Sciatic nerve (tissue), 2 donors: ENCODE measurements at regions not wholly inside any gene's neighbourhood (a gene's known extent, or its start where the extent isn't known, plus 50 kb on each side); places are given as distances from the start of the nearest gene placed in this dataset.
A peak's percentile ranks its signal among the peaks of the same experiment; 100 is the strongest.
"Not testable (repeated sequence)": the region's sequence is repeated elsewhere in the genome, so short reads cannot be mapped to it uniquely, and the experiment has no call there.

Source experiments
- ATAC-seq: fragments of 200-7000 bp; cut with Tn5 transposase; one replicate; pipeline ENCODE4 v1.9.1; 2020; ENCODE audit warnings: mild to moderate bottlenecking, moderate library complexity
- DNase-seq: peaks from one replicate; pipeline ENCODE4 v3.0.0-alpha.2; 2020; ENCODE audit warnings: low spot score
- intact Hi-C: fragments of 100-400 bp; cut with DNase I; formaldehyde crosslinking; loops from one replicate; pipeline ENCODE4 v1.14.2; 2022
- donor health status: DM: no; HTN: no; CAD: no.
- donor health status: DM: no; HTN: no; CAD: no.

DNA sequence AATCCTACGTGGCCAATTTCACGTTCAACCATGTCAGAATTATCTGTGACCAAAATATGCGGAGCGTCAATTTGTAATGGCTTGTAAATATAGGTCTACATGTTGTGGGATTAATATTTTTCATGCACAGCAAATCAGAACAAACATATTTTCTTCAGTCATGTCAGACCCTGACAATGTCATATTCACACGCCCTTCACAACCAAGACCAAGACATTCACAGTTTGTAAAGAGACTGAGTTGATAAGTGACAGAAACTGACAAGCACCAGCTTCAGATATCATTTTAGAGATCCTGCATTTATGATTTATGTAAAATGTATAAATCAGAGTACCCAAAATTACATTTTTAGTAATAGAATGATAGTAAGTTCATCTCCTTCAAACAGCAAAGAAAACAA lies 57.3 kb upstream of the NOVA1 start:
- no peak for ATAC-seq
- DNase-seq: no peak
- intact Hi-C loops: no loop called here

DNA sequence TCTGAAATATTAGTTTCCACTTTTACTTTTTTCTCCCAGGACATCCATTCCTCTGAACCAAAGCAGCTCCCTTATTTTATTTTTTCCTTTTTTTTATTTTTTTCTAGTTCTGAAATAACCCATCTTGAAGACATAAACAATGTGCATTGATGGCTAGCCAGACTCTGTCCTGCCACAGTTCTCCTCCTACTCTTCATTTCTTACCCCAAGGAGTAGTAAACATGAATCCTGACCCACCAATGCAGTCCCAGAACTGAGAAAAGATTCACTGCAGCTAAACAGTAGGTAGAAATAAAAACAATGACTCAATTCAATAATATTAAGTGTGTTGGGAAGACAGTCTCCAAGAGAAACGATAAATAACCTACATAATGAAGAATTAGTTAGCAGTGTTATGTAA lies 65.7 kb upstream of the NOVA1 start:
- ATAC-seq (no peak), DNase-seq (no peak)
- intact Hi-C loops: no loop called here

DNA sequence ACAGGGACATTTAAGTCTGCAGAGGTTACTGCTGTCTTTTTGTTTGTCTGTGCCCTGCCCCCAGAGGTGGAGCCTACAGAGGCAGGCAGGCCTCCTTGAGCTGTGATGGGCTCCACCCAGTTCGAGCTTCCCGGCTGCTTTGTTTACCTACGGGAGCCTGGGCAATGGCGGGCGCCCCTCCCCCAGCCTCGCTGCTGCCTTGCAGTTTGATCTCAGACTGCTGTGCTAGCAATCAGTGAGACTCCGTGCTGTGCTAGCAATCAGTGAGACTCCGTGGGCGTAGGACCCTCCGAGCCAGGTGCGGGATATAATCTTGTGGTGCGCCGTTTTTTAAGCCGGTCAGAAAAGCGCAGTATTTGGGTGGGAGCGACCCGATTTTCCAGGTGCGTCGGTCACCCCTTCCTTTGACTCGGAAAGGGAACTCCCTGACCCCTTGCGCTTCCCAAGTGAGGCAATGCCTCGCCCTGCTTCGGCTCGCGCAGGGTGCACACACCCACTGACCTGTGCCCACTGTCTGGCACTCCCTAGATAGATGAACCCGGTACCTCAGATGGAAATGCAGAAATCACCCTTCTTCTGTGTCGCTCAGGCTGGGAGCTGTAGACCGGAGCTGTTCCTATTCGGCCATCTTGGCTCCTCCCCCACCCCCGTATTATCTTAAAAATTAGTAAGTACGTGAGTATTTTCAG lies 81.0 kb upstream of the NOVA1 start:
- DNase-seq, ATAC-seq, intact Hi-C loops: not testable (repeated sequence)

DNA sequence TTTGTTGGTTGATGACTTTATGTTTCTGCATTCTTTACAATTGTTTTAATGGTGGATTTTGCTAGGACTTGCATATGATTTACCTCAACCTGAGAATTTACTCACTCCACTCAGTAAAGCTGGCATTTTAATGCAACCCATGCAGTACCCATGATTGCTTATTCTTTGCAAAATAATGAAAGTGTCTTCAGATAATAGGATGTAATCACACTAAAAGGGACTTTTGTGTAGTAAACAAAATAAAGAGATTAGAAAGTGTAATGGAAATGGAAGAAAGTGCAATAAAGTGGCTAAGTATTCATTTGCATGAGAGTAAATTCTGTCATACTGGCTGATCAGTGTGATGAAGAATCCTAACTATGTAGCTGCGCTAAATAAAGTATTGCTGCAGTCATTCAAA lies 87.6 kb upstream of the NOVA1 start:
- ATAC-seq: no peak
- DNase-seq: no peak
- intact Hi-C loops: no loop called here

DNA sequence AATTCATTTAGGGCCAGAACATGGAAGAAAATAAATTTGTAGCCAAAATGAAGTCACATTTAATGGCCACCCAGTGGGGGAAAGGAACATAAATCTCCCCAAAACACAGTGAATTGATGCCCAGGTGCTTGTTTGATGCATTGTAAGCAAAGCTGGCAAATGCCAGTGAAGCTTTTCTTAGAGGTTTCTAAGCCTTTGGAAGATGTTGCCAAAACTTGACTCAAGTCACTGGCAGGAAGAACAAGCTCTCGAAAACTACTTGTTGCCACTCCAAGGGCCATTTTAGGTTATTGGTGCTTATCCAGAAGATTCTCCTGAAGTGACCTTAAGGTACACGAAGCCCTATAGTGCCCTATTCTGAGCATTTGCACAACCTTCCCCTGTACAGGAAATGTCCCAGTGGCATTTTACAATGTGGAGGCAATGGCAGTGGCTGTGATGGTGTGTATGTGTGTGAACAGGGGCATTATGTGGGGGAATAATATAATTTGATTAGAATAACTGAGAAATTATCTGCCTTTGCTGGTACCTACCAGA lies 89.5 kb upstream of the NOVA1 start:
- DNase-seq: no peak
- ATAC-seq: no peak
- intact Hi-C loops: no loop called here

DNA sequence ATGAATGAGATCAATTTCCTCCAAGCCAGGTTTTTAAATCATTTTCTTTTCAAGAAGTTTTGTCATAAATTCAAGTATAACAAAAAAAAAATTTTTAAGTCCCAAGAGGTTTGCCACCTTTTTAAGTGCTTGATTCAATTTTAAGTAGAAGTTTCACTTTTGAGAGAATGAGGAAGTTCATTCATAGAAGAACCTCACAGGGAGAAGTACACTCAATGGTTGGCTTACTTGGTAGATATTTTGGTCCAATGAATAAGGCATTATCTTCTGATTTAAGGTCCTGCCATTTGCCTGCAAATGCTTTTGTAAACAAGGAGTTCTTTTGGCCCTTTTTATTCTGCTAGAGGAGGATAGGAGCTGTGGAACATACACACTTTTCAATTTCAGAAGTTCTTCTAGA lies 96.7 kb upstream of the NOVA1 start:
- intact Hi-C loops: no loop called here
- DNase-seq: no peak
- ATAC-seq: peak; percentile 73

DNA sequence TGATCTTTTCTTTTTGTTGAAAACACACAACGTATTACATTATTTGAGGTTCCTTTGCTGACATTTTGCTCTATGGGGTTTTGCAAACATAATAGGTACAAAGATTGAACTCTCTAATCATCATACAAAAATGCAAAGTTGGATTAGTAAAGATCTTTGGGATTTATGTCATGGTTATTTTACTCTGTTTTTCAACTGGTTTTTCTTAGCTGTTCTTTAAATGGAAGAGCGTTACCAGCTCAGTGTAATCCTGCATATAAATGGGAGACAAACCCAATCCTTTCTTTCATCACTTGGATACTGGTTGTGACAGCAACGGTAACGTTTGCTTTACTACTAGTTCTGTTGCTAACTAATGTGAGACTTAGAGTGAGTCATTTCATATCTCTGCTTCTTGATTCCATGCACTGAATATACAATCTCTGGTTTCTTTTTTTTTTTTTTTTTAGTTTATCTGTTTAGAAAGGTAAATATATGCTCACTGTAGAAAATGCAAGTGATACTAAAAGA lies 104.9 kb upstream of the NOVA1 start:
- DNase-seq: no peak
- no peak for ATAC-seq
- intact Hi-C loops: no loop called here

DNA sequence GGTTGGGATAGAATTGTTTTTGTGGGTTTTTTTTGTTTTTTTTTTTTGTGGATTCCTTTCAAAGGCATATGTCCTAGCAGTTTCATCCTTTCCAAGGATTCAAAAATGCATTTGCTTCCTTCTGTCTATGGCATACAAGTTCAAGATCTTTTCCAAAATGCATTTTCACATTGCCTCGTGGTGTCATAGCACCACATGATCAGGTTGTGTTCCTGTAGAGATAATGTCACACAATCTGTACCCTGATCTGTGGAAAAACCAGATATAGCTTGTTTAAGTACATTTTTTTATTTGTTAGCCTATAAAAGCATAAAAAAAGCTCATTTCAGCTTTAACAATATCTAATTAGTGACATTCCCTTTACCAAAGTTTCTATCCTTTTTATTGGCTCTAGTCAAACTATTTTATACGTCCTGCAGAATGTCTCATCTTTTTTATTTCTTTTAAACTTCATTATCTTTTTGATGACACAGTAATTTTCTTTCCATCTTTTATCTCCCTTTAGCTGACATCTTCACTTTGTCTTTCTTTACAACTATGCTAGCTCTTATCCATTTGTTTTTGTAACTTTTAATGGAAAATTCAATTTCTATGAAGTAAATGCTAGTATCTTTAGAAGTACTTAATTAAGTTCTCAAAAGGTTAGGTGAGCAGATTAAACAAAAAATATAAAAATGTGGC lies 106.0 kb upstream of the NOVA1 start:
- intact Hi-C loops: no loop called here
- ATAC-seq: no peak
- DNase-seq: no peak

DNA sequence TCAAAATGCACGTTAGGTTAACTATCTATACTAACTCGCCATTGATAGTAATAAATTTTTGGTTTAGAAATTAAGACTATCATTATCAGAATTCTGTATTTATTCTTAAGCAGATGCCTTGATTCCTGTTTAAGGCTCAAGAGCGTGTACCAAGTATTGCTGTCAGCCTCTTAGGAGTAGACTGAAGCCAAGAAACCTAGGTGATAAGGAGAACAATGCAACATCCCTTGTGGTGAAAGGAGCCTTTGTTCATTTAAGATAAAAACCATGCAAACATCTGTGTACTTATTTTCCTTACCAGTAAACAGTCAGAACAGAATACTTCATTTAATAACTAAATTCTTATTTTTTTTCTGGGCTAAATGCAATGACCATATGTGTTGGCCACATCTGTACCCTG lies 109.4 kb upstream of the NOVA1 start:
- DNase-seq: no peak
- intact Hi-C loops: no loop called here
- ATAC-seq: no peak

DNA sequence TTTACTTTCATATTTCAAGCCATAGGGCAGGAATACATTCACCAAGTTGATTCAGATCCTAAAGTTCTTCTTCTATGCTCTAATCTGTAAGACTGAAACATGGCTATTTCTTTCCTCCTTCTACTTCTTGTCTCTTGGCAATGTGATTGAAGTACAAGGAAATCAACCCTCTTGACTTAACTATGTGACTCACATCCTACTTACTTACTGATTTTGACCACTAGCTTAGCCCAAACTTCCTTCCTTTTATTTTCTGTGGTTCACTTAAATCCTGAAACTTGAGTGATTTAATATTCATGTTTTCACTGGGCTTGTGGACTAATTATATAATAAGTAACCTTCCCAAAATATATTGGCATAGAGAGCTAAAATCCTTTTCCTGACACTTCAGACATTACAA lies 111.2 kb upstream of the NOVA1 start:
- no peak for ATAC-seq
- intact Hi-C loops: no loop called here

DNA sequence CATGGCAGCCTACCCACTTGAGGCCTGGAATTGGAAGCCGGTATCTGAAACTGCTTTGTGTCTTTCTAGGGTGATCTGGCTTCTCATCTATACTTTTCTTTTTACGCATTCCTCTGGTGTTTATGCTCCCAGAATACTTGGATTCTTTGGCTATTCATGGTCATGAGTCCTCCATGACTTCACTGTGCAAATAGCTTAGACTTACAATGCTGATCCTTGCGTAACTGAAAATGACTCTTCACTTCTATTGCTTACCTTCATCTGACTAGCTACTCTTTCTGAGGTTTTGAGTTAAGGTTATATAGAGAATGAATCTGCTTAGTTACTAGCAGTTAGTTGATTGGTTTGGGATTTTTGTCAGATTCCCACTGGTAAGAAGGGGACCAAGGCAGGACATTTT lies 121.7 kb upstream of the NOVA1 start:
- ATAC-seq: no peak
- intact Hi-C loops: no loop called here
- no peak for DNase-seq

More for the DNA sequence above, 111.2 kb upstream of the NOVA1 start:
- no peak for DNase-seq

DNA sequence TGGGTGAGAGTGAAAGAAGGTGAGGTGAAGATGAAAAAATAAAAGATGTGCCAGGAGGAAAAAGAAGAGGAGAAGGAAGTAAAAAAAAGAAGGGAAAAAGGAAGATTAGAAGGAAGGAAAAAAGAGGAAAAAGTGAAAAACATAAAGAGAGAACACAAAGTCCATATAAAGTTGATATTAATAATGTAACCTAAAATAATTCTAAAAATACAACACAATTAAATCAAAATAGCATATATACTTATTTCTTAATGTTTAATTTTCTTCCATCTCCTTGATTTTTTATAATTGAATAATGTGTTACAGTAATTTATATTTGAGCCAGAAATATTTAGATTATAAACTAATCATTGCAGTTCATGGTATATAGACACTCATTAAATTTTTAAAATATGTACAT lies 124.4 kb upstream of the NOVA1 start:
- intact Hi-C loops: no loop called here
- ATAC-seq: no peak
- no peak for DNase-seq

DNA sequence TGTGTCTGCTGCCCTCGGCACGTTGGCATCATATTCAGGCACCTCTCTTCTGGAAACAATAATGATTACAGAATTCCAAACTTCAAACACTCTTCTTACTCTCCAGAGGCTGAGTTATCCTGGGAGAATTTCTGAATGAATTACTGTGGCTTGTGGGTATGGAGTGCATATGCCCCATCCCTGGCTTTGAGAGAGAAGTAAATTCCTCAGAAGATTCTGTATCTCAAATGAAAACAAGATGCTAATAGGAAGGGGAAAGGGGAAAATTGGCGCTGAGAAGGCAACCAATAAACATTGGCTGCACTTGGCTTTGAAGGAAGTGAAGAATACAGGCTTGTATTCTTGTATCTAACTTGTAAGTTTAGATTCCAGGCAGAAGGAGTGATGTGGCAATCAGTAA lies 132.0 kb upstream of the NOVA1 start:
- intact Hi-C loops: no loop called here

DNA sequence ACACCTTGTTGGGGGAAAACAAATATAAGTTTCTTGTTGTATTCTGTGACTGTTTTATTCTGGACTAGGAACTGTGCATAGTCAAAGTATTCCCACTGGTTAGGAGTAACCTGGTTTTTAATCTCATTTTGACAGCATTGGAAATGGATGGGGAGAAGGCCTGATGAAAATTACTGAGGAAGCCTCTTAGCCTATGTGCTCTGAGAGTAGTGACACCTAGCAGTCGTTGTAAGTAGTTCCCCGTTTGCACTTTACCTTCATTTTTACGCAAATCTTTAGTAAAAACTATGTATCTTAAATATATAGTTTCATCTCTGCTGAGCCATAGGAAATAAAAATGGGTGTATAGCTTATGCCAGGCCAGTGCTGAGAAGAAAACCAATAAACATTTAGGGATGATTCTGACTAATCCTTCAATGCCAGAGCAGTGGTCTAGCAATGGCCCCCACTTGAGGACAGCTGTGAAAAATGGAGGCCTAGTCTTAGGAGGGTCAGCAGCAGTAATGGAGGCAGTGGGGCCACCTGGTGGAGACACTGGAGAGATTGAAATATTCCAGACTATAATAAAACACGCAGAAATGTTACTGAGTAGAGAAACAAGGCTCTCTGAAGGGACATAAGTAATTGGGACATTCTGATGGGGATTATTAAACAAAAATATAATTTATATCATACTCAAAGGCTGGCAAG lies 133.2 kb upstream of the NOVA1 start:
- DNase-seq (no peak), ATAC-seq (no peak)
- intact Hi-C loops: no loop called here

More for the DNA sequence above, 132.0 kb upstream of the NOVA1 start:
- DNase-seq (no peak), ATAC-seq (no peak)

DNA sequence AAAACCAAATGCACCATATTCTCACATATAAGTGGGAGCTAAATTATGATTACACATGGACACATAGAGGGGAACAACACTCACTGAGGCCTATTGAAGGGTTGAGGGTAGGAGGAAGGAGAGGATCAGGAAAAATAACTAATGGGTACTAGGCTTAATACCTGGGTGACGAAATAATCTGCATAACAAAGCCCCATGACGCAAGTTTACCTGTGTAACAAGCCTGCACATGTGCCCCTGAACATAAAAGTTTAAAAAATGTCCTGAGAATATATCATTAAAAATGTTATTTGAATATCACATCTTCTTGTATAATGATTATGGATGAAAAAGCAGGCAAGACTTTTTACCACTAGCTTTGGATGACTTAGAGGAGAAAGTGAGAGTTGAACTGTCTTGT lies 138.0 kb upstream of the NOVA1 start:
- intact Hi-C loops: no loop called here
- DNase-seq (no peak), ATAC-seq (no peak)

DNA sequence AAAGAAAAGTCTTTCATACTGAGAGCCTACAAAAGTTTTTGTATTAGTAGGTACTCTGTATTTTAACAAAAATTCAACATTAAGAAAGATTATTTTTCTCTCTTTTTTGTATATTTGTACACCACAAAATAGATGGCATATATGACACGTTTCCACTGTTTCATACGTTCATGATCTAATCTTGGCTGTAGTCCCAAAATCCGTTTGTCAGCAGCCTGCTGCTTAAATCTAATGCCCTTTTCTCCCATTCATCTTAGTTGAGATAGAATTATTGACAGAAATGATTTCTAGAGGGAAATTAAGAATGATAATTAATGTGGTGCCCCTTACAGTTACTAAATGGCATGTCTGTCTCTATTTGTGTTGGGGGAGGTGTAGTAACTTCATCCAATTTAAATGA lies 140.7 kb upstream of the NOVA1 start:
- ATAC-seq (no peak), DNase-seq (no peak)
- intact Hi-C loops: no loop called here

DNA sequence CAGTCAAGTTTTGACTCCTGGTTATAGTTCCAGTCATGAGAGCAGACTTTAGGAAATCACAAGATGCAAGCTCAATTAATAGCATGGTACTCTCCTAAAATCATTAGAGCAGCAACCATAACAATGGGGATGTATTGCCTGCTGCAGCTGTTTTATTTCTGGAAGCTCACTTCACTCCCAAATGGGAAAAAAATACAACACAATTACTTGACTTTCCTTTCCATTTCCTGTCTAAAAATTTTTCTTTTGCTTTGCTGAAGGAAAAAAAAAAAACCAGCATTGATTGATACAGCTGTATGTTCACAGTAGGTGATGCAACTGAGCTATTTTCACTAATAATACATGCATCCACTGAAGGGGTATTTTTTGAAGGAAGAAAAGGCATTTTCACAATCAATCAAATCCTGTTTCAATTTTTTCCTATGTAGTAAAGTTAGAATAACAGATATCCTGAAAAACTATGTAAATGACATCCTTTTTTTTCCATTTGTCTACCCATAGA lies 143.9 kb upstream of the NOVA1 start:
- intact Hi-C loops: no loop called here
- ATAC-seq: no peak
- no peak for DNase-seq

DNA sequence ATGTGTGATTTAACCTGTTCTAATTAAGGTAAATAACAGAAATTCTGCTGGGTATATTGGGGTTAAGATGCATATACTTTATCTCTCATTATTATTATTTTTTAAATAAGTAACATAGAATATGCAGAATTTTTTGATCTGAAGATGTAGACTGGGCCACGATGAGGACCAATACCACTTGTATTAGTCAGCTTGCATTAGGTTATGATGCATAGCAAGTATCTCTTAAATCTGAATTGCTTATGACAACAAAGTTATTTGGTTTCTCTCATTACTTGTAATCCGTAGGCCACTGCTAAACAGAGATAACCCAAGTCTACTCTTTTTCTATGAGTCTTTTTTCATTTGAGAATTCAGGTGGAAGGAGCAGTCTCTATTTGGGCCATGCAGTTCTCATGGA lies 145.5 kb upstream of the NOVA1 start:
- no peak for ATAC-seq
- intact Hi-C loops: no loop called here
- DNase-seq: no peak

DNA sequence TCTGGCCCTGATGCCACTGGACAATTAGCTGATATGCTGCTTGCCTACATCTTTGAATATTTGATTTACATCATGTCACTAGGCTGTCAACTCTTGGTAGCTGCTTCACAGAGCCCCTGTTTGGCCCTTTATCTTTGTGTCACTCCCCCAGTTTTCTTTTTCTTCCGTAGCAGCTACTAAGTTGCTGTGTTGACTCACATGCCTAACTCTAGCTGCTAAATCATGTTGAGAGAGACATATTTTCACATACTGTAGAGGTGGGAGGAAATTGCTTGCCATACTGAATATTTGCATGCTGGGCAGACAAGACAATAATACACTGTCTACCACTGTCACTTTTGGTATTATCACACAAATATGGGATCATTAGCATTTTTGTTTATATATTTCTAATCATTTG lies 147.1 kb upstream of the NOVA1 start:
- no peak for DNase-seq
- intact Hi-C loops: no loop called here
- ATAC-seq: no peak

DNA sequence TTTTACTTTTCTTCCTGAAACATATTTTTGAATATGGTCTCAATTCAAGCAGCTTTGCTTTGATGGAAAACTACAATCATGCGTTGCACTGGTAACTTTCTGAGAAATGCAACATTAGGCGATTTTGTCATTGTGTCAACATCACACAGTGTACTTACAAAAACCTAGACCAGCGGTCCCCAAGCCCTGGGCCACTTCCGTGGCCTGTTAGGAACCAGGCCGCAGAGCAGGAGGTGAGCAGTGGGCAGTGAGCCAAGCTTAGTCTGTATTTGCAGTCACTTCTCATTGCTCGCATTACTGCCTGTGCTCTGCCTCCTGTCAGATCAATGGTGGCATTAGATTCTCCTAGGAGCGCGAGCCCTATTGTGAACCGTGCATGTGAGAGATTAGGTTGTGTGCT lies 163.7 kb upstream of the NOVA1 start:
- no peak for DNase-seq
- intact Hi-C loops: no loop called here
- no peak for ATAC-seq
